ENCODE measurements at regions not wholly inside any gene's neighbourhood (a gene's known extent, or its start where the extent isn't known, plus 50 kb on each side); places are given as distances from the start of the nearest gene placed in this dataset.
A peak's percentile ranks its signal among the peaks of the same experiment; 100 is the strongest.

- no peaks in the 10 kb centered on the region for H3K27me3 ChIP-seq
- TF ChIP-seq, protein P1, sequence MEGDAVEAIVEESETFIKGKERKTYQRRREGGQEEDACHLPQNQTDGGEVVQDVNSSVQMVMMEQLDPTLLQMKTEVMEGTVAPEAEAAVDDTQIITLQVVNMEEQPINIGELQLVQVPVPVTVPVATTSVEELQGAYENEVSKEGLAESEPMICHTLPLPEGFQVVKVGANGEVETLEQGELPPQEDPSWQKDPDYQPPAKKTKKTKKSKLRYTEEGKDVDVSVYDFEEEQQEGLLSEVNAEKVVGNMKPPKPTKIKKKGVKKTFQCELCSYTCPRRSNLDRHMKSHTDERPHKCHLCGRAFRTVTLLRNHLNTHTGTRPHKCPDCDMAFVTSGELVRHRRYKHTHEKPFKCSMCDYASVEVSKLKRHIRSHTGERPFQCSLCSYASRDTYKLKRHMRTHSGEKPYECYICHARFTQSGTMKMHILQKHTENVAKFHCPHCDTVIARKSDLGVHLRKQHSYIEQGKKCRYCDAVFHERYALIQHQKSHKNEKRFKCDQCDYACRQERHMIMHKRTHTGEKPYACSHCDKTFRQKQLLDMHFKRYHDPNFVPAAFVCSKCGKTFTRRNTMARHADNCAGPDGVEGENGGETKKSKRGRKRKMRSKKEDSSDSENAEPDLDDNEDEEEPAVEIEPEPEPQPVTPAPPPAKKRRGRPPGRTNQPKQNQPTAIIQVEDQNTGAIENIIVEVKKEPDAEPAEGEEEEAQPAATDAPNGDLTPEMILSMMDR (IDR thresholded peaks at IDR 0.05; ENCODE audit: low read depth, low read length), result no peak
- no peak for DNase-seq
- no peak overlapping the region for H3K4me3 ChIP-seq (ENCODE audit: low read depth, low read length)
- H3K36me3 ChIP-seq, result no peaks in the 10 kb centered on the region
- no peaks in the 10 kb centered on the region for H3K9me3 ChIP-seq
- no peaks in the 10 kb centered on the region for H3K4me1 ChIP-seq
Measured at GRCh38 chr18:42268186-42268725, 313.2 kb downstream of the PIK3C3 start.

DNA sequence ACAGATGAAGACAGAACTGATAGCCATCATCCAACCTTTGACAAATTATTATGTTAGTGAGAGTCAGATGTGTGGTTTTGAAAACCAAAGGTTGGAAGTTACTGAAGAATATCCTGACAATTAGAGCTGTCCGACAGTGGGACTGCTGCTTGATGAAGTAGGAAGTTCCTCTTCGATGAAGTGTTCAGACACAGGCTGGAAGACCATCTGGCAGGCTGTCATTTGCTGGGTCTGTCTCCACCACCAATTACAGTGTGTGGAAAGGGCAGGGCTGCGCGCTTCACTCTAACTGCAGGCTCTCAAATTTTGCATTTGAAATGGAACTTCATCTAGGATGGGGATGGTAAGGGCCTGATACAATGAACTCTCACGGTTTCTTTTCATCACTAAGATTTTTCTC, 313.8 kb downstream of the PIK3C3 start:
- Histone ChIP-seq H3K27me3 (no peaks in the 10 kb centered on the region), H3K4me3 (ENCODE audit: low read depth, low read length) (no peak overlapping the region), H3K36me3 (no peaks in the 10 kb centered on the region), H3K9me3 (no peaks in the 10 kb centered on the region), H3K4me1 (no peaks in the 10 kb centered on the region)
- no peak for DNase-seq
- TF ChIP-seq, protein P1 (IDR thresholded peaks at IDR 0.05; ENCODE audit: low read depth, low read length), result no peak

DNA sequence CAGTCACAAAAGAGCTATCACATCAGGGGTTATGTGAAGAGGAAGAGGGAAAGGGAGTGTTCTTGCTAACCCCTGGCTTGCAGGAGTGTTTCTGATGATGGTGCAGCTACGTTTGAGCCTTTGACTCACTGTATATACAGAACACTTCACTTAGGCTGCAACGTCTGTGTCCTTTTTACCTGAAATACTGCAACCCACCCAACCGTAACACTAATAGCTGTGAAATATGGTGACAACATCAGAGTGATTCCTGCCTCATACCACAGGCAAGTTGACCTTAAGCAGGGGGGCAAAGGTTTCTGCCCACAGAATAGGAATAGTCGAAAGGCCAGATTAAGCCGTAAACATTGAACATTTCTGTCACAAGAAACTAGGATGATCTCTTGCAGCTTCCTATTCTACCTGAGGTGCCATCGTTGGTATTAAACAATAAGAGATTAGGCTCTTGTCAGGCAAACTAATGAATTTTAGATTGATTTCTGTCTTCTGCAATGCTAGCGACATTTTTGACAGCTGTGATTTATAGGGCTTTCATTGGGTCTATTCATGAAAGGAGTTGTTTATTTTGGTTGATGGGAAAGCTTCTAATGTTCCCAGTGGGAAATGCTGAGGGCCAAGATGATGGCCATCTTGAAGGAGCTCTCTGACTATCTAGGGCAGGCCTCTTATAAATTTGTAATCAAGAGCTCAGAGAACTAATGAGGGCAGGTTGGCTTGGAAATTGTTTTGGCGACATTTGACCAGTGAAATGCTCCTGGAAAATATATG, 316.8 kb downstream of the PIK3C3 start:
- TF ChIP-seq, protein P1 (IDR thresholded peaks at IDR 0.05; ENCODE audit: low read depth, low read length), result no peak
- Histone ChIP-seq H3K36me3 (no peaks in the 10 kb centered on the region), H3K4me1 (0 out of 2 replicates have a peak, but pooled peaks cover 6% of the 10 kb centered on the region), H3K4me3 (ENCODE audit: low read depth, low read length) (no peak overlapping the region), H3K27me3 (no peaks in the 10 kb centered on the region), H3K9me3 (no peaks in the 10 kb centered on the region)
- no peak for DNase-seq

GRCh38 chr18:42274488-42275137, 319.6 kb downstream of the PIK3C3 start:
- Histone ChIP-seq H3K36me3 (no peaks in the 10 kb centered on the region), H3K9me3 (no peaks in the 10 kb centered on the region), H3K4me3 (ENCODE audit: low read depth, low read length) (no peak overlapping the region), H3K4me1 (0 out of 2 replicates have a peak, but pooled peaks cover 6% of the 10 kb centered on the region), H3K27me3 (no peaks in the 10 kb centered on the region)
- peak; percentile 38 for DNase-seq
- TF ChIP-seq, protein P1 (IDR thresholded peaks at IDR 0.05; ENCODE audit: low read depth, low read length), result peak; percentile 59

DNA sequence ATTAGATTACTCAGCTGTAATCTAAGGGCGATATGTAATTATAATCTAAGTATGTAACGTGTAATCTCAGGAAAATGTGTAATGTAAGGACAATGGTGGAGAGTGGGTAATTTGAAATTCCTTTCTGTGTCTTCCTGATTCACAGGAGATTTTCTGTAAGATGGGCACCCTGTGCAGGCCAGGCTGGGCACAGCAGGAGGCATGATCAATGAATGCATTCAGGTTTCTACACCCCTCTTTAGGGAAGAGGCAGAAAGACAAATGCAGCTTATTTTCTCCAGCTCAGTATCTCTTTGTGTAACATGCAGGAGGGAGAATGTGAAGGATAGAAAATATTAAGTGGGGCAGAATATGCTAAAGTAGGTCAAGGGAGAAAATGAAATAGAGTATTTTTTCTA, 320.1 kb downstream of the PIK3C3 start:
- TF ChIP-seq, protein P1 (IDR thresholded peaks at IDR 0.05; ENCODE audit: low read depth, low read length), result no peak
- DNase-seq, result no peak
- Histone ChIP-seq H3K9me3 (no peaks in the 10 kb centered on the region), H3K27me3 (no peaks in the 10 kb centered on the region), H3K36me3 (no peaks in the 10 kb centered on the region), H3K4me1 (0 out of 2 replicates have a peak, but pooled peaks cover 6% of the 10 kb centered on the region), H3K4me3 (ENCODE audit: low read depth, low read length) (no peak overlapping the region)

Data from BE2C (cell line).